K562 (cell line): ENCODE measurements at regions not wholly inside any gene's neighbourhood (a gene's known extent, or its start where the extent isn't known, plus 50 kb on each side); places are given as distances from the start of the nearest gene placed in this dataset.

ENCODE experiments used
- ATAC-seq: fragments of 200-7000 bp; cut with Tn5 transposase; 3 replicates; pipeline ENCODE4 v1.9.1; 2020; ENCODE audit warnings: moderate library complexity
- BruUV-seq: library from RNA; stranded (reverse); fragments of 400-500 nt; replicated peaks from 2 replicates; lab custom pipeline; 2021; lab: Mats Ljungman, UMichigan
- CTCF ChIA-PET: fragments of 300-600 bp; formaldehyde crosslinking; extraction: SDS; loops from one replicate; lab custom pipeline; 2021; ENCODE audit warnings: low intra/inter-chr PET ratio; lab: Yijun Ruan, JAX
- POLR2A ChIA-PET: fragments of 300-600, 350-650 bp; sonication (Branson Sonifier 250); formaldehyde crosslinking; extraction: SDS; loops from one replicate; lab custom pipeline; 2021; ENCODE audit warnings: antibody characterized with exemption, inconsistent platforms; lab: Yijun Ruan, JAX
- DNase-seq, 4 experiments: peaks; one replicate each; pipeline versions ENCODE4 v3.0.0 to v3.0.0-alpha.2; 2011 to 2018; ENCODE audit warnings: low spot score in 3 of 4, mixed read lengths in 3 of 4; ENCODE audit errors: extremely low read depth in 1 of 4
- FAIRE-seq: peaks from 2 replicates; lab custom pipeline; 2011; peaks lifted over from hg19 to GRCh38; lab: Jason Lieb, UNC
- H2AFZ ChIP-seq: 2 replicates; pipeline ENCODE4 v1.6.0; 2011; ENCODE audit warnings: low read depth, low read length, control low read depth, inconsistent platforms
- H3K27ac ChIP-seq: fragments of 200-600 bp; 3 replicates; pipeline ENCODE4 v1.8.0; 2011; ENCODE audit warnings: low read depth, mild to moderate bottlenecking, control low read depth, inconsistent platforms, low read length, moderate library complexity, mixed read lengths; ENCODE audit errors: extremely low read depth
- H3K27me3 ChIP-seq, 2 experiments: fragments of 300-600 bp in 1 of 2; 2 replicates in 1 of 2; 3 replicates in 1 of 2; pipeline versions ENCODE4 v1.6.0 to v1.8.0; 2011; ENCODE audit warnings: inconsistent platforms in 2 of 2, low read length in 2 of 2, mild to moderate bottlenecking in 1 of 2, mixed read lengths in 1 of 2, moderate library complexity in 1 of 2; ENCODE audit not compliant: control insufficient read depth in 2 of 2, insufficient read depth in 2 of 2
- H3K36me3 ChIP-seq: fragments of 300-600 bp; 3 replicates; pipeline ENCODE4 v1.8.0; 2011; ENCODE audit warnings: mild to moderate bottlenecking, low read length, inconsistent platforms; ENCODE audit not compliant: control insufficient read depth, insufficient read depth
- H3K4me1 ChIP-seq, 2 experiments: fragments of 200-600 bp in 1 of 2; replicated peaks in 1 of 2; 2 replicates in 1 of 2; 3 replicates in 1 of 2; pipeline versions ENCODE4 v1.5.1 to v1.8.0; 2011; ENCODE audit warnings: inconsistent platforms in 2 of 2, low read length in 2 of 2, mild to moderate bottlenecking in 1 of 2, mixed read lengths in 1 of 2, moderate library complexity in 1 of 2; ENCODE audit not compliant: control insufficient read depth in 2 of 2, insufficient read depth in 2 of 2
- H3K4me2 ChIP-seq: 2 replicates; pipeline ENCODE4 v1.6.1; 2011; ENCODE audit warnings: low read length, control low read depth, inconsistent platforms, mixed read lengths; ENCODE audit not compliant: insufficient read depth
- H3K4me3 ChIP-seq: fragments of 200-600 bp; sonication (generic), shearing (Covaris generic); 2 replicates; pipeline ENCODE4 v1.5.1; 2016; ENCODE audit warnings: control low read depth, inconsistent platforms
- H3K79me2 ChIP-seq: fragments of 200-600 bp; 3 replicates; pipeline ENCODE4 v1.8.0; 2011; ENCODE audit warnings: low read length, inconsistent platforms; ENCODE audit not compliant: control insufficient read depth, insufficient read depth
- H3K9ac ChIP-seq, 2 experiments: 2 replicates each; pipeline versions ENCODE4 v1.6.0 to v1.6.1; 2011; ENCODE audit warnings: low read depth in 2 of 2, low read length in 2 of 2, control low read depth in 1 of 2, inconsistent platforms in 1 of 2, mild to moderate bottlenecking in 1 of 2, mixed read lengths in 1 of 2; ENCODE audit not compliant: insufficient read depth in 1 of 2
- H3K9me1 ChIP-seq: one replicate; pipeline ENCODE4 v1.6.0; 2011; ENCODE audit warnings: inconsistent platforms, mild to moderate bottlenecking, low read length, moderate library complexity; ENCODE audit not compliant: control insufficient read depth, insufficient read depth
- H3K9me3 ChIP-seq: replicated peaks from 2 replicates; pipeline ENCODE4 v1.5.1; 2011; ENCODE audit warnings: low read depth, low read length, inconsistent platforms; ENCODE audit not compliant: control insufficient read depth, insufficient read depth
- H4K20me1 ChIP-seq: replicated peaks from 2 replicates; pipeline ENCODE4 v1.6.1; 2011; ENCODE audit warnings: low read length, inconsistent platforms, mixed read lengths; ENCODE audit not compliant: control insufficient read depth, insufficient read depth
- CC2D1A ChIP-seq: fragments of 450-650 bp; IDR thresholded peaks from 2 replicates; pipeline ENCODE4 v1.6.1; 2017; ENCODE audit warnings: mild to moderate bottlenecking
- CREB3L1 ChIP-seq: fragments of 450-650 bp; IDR thresholded peaks from 2 replicates; pipeline ENCODE4 v1.6.1; 2014; ENCODE audit warnings: low read depth, mild to moderate bottlenecking, moderate library complexity, borderline replicate concordance
- FOXA3 ChIP-seq, 2 experiments: fragments of 450-650 bp in 1 of 2; sonication (generic) in 1 of 2; formaldehyde crosslinking; IDR thresholded peaks in 1 of 2; conservative IDR thresholded peaks in 1 of 2; 2 replicates each; pipeline versions ENCODE4 v1.4.0 to v1.8.0; 2020 to 2022; ENCODE audit warnings: mild to moderate bottlenecking in 2 of 2, missing genetic modification reagents in 1 of 2
- HMG20A ChIP-seq: fragments of 450-650 bp; formaldehyde crosslinking; conservative IDR thresholded peaks from 2 replicates; pipeline ENCODE4 v1.4.0; 2020; ENCODE audit warnings: mild to moderate bottlenecking, mixed read lengths
- IRF1 ChIP-seq: sonication (generic); formaldehyde crosslinking; IDR thresholded peaks from 2 replicates; pipeline ENCODE4 v1.8.0; 2022; ENCODE audit warnings: missing genetic modification reagents, mild to moderate bottlenecking, borderline replicate concordance
- MTA1 ChIP-seq: fragments of 450-650 bp; IDR thresholded peaks from 2 replicates; pipeline ENCODE4 v1.6.1; 2017; ENCODE audit warnings: borderline replicate concordance
- RBM22 ChIP-seq: fragments of 200-400 bp; formaldehyde crosslinking; IDR thresholded peaks from 2 replicates; pipeline ENCODE4 v1.6.1; 2018; ENCODE audit warnings: low read length, low read depth; ENCODE audit not compliant: poor library complexity, severe bottlenecking
- RHOXF2B ChIP-seq: fragments of 250-450 bp; sonication (Bioruptor Pico); conservative IDR thresholded peaks from 2 replicates; pipeline ENCODE4 v1.5.1; 2021
- SUPT5H ChIP-seq: fragments of 450-650 bp; IDR thresholded peaks from 2 replicates; pipeline ENCODE4 v1.6.1; 2016
- TAL1 ChIP-seq: fragments of 450-650 bp; IDR thresholded peaks from 2 replicates; pipeline ENCODE4 v1.6.1; 2016; ENCODE audit warnings: mild to moderate bottlenecking
- ZNF165 ChIP-seq: fragments of 250-450 bp; sonication (Bioruptor Pico); IDR thresholded peaks from 2 replicates; pipeline ENCODE4 v1.4.0; 2020; ENCODE audit warnings: borderline replicate concordance
- ZNF778 ChIP-seq: fragments of 450-650 bp; formaldehyde crosslinking; IDR thresholded peaks from 2 replicates; pipeline ENCODE4 v1.4.0; 2020; ENCODE audit warnings: mild to moderate bottlenecking, moderate library complexity
- WGBS: fragments of 100-300 bp; shearing (Covaris generic); methylation state at CpG from one replicate; pipeline ENCODE4 v1.1.6; 2016; ENCODE audit warnings: low coverage, mixed read lengths; ENCODE audit not compliant: insufficient coverage; ENCODE audit errors: missing lambda C conversion rate; 5-methylcytosine and 5-hydroxymethylcytosine counted together
- in situ Hi-C: fragments of 300-500 bp; cut with MboI; formaldehyde crosslinking; loops from 4 replicates; pipeline ENCODE4 v1.15.0; 2018; ENCODE audit warnings: inconsistent platforms, mixed read lengths
- intact Hi-C: fragments of 100-400 bp; cut with micrococcal nuclease; formaldehyde crosslinking; loops from 2 replicates; pipeline ENCODE4 v1.14.2; 2022

GRCh38 chr20:60669211-60669610 lies 582.9 kb upstream of the CDH4 start:
- H3K9me1 ChIP-seq: no peaks in the 10 kb centered on the region
- H3K4me3 ChIP-seq: no peak overlapping the region
- H3K27me3 ChIP-seq: no peaks in the 10 kb centered on the region
- WGBS: 0% methylated on average over 7 of the region's 7 CpGs
- ATAC-seq: no peak
- no peaks in the 10 kb centered on the region for H3K9me3 ChIP-seq
- no peaks in the 10 kb centered on the region for H3K79me2 ChIP-seq
- ChIA-PET CTCF (no interaction called here), POLR2A (no interaction called here)
- H2AFZ ChIP-seq: no peak overlapping the region
- H3K4me2 ChIP-seq: no peak overlapping the region
- H3K9ac ChIP-seq: no peak overlapping the region
- DNase-seq: no peak
- no TSS peak for BruUV-seq
- no peaks in the 10 kb centered on the region for H3K4me1 ChIP-seq
- TF ChIP-seq HMG20A (CRISPR knock-in tag) (no peak), FOXA3 (CRISPR knock-in tag; conservative IDR thresholded peaks at IDR 0.05 in 1 of 2, IDR thresholded peaks at IDR 0.05 in 1 of 2) (no peak), CREB3L1 (no peak), RBM22 (no peak), ZNF165 (CRISPR knock-in tag) (no peak), RHOXF2B (CRISPR knock-in tag) (no peak), MTA1 (no peak), SUPT5H (no peak), CC2D1A (no peak), IRF1 (no peak), ZNF778 (no peak), TAL1 (no peak)
- intact Hi-C loops: no loop called here
- H3K27ac ChIP-seq: no peak overlapping the region
- FAIRE-seq: no peak
- H3K36me3 ChIP-seq: no peaks in the 10 kb centered on the region
- in situ Hi-C loops: no loop called here
- H4K20me1 ChIP-seq: no peaks in the 10 kb centered on the region
